Peyer's patch (tissue), 4 donors: ENCODE measurements at regions not wholly inside any gene's neighbourhood (a gene's known extent, or its start where the extent isn't known, plus 50 kb on each side); places are given as distances from the start of the nearest gene placed in this dataset.

Source experiments
- POLR2A ChIP-seq, 2 donors: fragments of 450-650 bp; IDR thresholded peaks; one replicate each; pipeline ENCODE4 v1.5.1; 2017; ENCODE audit warnings: antibody characterized with exemption in 2 of 2, mild to moderate bottlenecking in 2 of 2, moderate library complexity in 2 of 2
- TF ChIP-seq, protein P1 (sequence below), 6 experiments: fragments of 450-650 bp in 4 of 6; fragments of 200-600 bp in 2 of 6; sonication (generic) in 1 of 6; IDR thresholded peaks; one replicate each; pipeline ENCODE4 v1.5.1; 2017 to 2019; ENCODE audit warnings: antibody characterized with exemption in 6 of 6, mild to moderate bottlenecking in 3 of 6, moderate library complexity in 1 of 6

DNA sequence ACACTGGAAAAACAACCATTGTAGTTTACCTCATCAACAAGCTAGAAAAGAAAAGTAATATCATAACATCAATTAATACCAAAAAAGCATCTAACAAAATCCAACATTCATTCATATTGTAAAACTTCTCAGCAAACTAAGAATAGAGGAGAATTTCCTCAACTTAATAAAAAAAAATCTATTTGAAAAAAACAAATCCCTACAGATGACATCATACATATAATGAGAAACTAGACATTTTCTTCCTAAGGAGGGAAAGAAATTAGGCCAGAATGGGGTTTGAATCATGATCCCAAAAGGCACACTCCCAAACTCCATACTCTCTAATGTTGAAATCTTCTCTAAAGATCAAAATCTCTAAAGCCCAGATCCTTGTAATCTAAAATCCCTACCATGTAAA, 460.0 kb downstream of the IRS1 start:
- TF ChIP-seq, protein P1, sequence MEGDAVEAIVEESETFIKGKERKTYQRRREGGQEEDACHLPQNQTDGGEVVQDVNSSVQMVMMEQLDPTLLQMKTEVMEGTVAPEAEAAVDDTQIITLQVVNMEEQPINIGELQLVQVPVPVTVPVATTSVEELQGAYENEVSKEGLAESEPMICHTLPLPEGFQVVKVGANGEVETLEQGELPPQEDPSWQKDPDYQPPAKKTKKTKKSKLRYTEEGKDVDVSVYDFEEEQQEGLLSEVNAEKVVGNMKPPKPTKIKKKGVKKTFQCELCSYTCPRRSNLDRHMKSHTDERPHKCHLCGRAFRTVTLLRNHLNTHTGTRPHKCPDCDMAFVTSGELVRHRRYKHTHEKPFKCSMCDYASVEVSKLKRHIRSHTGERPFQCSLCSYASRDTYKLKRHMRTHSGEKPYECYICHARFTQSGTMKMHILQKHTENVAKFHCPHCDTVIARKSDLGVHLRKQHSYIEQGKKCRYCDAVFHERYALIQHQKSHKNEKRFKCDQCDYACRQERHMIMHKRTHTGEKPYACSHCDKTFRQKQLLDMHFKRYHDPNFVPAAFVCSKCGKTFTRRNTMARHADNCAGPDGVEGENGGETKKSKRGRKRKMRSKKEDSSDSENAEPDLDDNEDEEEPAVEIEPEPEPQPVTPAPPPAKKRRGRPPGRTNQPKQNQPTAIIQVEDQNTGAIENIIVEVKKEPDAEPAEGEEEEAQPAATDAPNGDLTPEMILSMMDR (IDR thresholded peaks at IDR 0.05): no peak
- no peak for TF ChIP-seq POLR2A (IDR thresholded peaks at IDR 0.05)
